ENCODE measurements at regions not wholly inside any gene's neighbourhood (a gene's known extent, or its start where the extent isn't known, plus 50 kb on each side); places are given as distances from the start of the nearest gene placed in this dataset.
"Not testable (repeated sequence)": the region's sequence is repeated elsewhere in the genome, so short reads cannot be mapped to it uniquely, and the experiment has no call there.

- Histone ChIP-seq H3K9me3 (ENCODE audit: insufficient read depth, low read depth, low read length) (no peaks in the 10 kb centered on the region), H3K9ac (ENCODE audit: low read depth, low read length, poor library complexity, severe bottlenecking) (no peak overlapping the region), H3K4me1 (ENCODE audit: insufficient read depth, low read length, poor library complexity, severe bottlenecking) (no peaks in the 10 kb centered on the region), H3K36me3 (ENCODE audit: insufficient read depth, low read length) (no peaks in the 10 kb centered on the region), H3F3A (ENCODE audit: low read depth) (no peaks in the 10 kb centered on the region), H3K9me2 (replicated peaks; ENCODE audit: low read depth, low read length) (no peaks in the 10 kb centered on the region), H4K20me1 (ENCODE audit: insufficient read depth, low read length, poor library complexity, severe bottlenecking) (no peaks in the 10 kb centered on the region), H2AFZ (ENCODE audit: low read length) (no peak overlapping the region), H3K4me3 (ENCODE audit: low read length, poor library complexity, severe bottlenecking) (no peak overlapping the region), H3K4me2 (ENCODE audit: low read depth, low read length, poor library complexity, severe bottlenecking) (no peak overlapping the region), H3K27me3 (ENCODE audit: insufficient read depth, low read length, poor library complexity, severe bottlenecking) (no peaks in the 10 kb centered on the region), H3K79me2 (ENCODE audit: insufficient read depth, low read length) (no peaks in the 10 kb centered on the region)
- TF ChIP-seq CTCF (conservative IDR thresholded peaks at IDR 0.05; ENCODE audit: low read length) (no peak), EZH2phosphoT487 (IDR thresholded peaks at IDR 0.05; ENCODE audit: borderline replicate concordance) (no peak)
Measured at GRCh38 chr1:96598416-96599168, 123.0 kb upstream of the PTBP2 start.

GRCh38 chr1:96604620-96605019 lies 117.0 kb upstream of the PTBP2 start:
- not testable (repeated sequence) for H3K4me2 ChIP-seq (ENCODE audit: low read depth, low read length, poor library complexity, severe bottlenecking); H3K9me2 ChIP-seq (replicated peaks; ENCODE audit: low read depth, low read length); H4K20me1 ChIP-seq (ENCODE audit: insufficient read depth, low read length, poor library complexity, severe bottlenecking); H3F3A ChIP-seq (ENCODE audit: low read depth); H3K9ac ChIP-seq (ENCODE audit: low read depth, low read length, poor library complexity, severe bottlenecking); H3K79me2 ChIP-seq (ENCODE audit: insufficient read depth, low read length); H3K9me3 ChIP-seq (ENCODE audit: insufficient read depth, low read depth, low read length); H3K4me1 ChIP-seq (ENCODE audit: insufficient read depth, low read length, poor library complexity, severe bottlenecking); H3K27me3 ChIP-seq (ENCODE audit: insufficient read depth, low read length, poor library complexity, severe bottlenecking); H2AFZ ChIP-seq (ENCODE audit: low read length); H3K36me3 ChIP-seq (ENCODE audit: insufficient read depth, low read length); H3K4me3 ChIP-seq (ENCODE audit: low read length, poor library complexity, severe bottlenecking)

GRCh38 chr1:96617375-96617774 lies 104.2 kb upstream of the PTBP2 start:
- H3K79me2 ChIP-seq (ENCODE audit: insufficient read depth, low read length); H3K9me2 ChIP-seq (replicated peaks; ENCODE audit: low read depth, low read length); H3K27me3 ChIP-seq (ENCODE audit: insufficient read depth, low read length, poor library complexity, severe bottlenecking); H3F3A ChIP-seq (ENCODE audit: low read depth); H3K4me3 ChIP-seq (ENCODE audit: low read length, poor library complexity, severe bottlenecking); H3K36me3 ChIP-seq (ENCODE audit: insufficient read depth, low read length); H3K9me3 ChIP-seq (ENCODE audit: insufficient read depth, low read depth, low read length); H3K4me2 ChIP-seq (ENCODE audit: low read depth, low read length, poor library complexity, severe bottlenecking); H2AFZ ChIP-seq (ENCODE audit: low read length); H4K20me1 ChIP-seq (ENCODE audit: insufficient read depth, low read length, poor library complexity, severe bottlenecking); H3K9ac ChIP-seq (ENCODE audit: low read depth, low read length, poor library complexity, severe bottlenecking); H3K4me1 ChIP-seq (ENCODE audit: insufficient read depth, low read length, poor library complexity, severe bottlenecking): not testable (repeated sequence)

- Histone ChIP-seq H3K4me1 (ENCODE audit: insufficient read depth, low read length, poor library complexity, severe bottlenecking) (no peaks in the 10 kb centered on the region), H3K9me2 (replicated peaks; ENCODE audit: low read depth, low read length) (no peaks in the 10 kb centered on the region), H3K27me3 (ENCODE audit: insufficient read depth, low read length, poor library complexity, severe bottlenecking) (no peaks in the 10 kb centered on the region), H2AFZ (ENCODE audit: low read length) (no peak overlapping the region), H3K36me3 (ENCODE audit: insufficient read depth, low read length) (no peaks in the 10 kb centered on the region), H3K4me2 (ENCODE audit: low read depth, low read length, poor library complexity, severe bottlenecking) (no peak overlapping the region), H3K4me3 (ENCODE audit: low read length, poor library complexity, severe bottlenecking) (no peak overlapping the region), H4K20me1 (ENCODE audit: insufficient read depth, low read length, poor library complexity, severe bottlenecking) (no peaks in the 10 kb centered on the region), H3F3A (ENCODE audit: low read depth) (no peaks in the 10 kb centered on the region), H3K79me2 (ENCODE audit: insufficient read depth, low read length) (no peaks in the 10 kb centered on the region), H3K9ac (ENCODE audit: low read depth, low read length, poor library complexity, severe bottlenecking) (no peak overlapping the region), H3K9me3 (ENCODE audit: insufficient read depth, low read depth, low read length) (no peaks in the 10 kb centered on the region)
- no peak for TF ChIP-seq CTCF (conservative IDR thresholded peaks at IDR 0.05; ENCODE audit: low read length)
- no peak for TF ChIP-seq EZH2phosphoT487 (IDR thresholded peaks at IDR 0.05; ENCODE audit: borderline replicate concordance)
Measured at GRCh38 chr1:96632045-96632664, 89.4 kb upstream of the PTBP2 start.
